ENCODE measurements at regions not wholly inside any gene's neighbourhood (a gene's known extent, or its start where the extent isn't known, plus 50 kb on each side); places are given as distances from the start of the nearest gene placed in this dataset.

DNA sequence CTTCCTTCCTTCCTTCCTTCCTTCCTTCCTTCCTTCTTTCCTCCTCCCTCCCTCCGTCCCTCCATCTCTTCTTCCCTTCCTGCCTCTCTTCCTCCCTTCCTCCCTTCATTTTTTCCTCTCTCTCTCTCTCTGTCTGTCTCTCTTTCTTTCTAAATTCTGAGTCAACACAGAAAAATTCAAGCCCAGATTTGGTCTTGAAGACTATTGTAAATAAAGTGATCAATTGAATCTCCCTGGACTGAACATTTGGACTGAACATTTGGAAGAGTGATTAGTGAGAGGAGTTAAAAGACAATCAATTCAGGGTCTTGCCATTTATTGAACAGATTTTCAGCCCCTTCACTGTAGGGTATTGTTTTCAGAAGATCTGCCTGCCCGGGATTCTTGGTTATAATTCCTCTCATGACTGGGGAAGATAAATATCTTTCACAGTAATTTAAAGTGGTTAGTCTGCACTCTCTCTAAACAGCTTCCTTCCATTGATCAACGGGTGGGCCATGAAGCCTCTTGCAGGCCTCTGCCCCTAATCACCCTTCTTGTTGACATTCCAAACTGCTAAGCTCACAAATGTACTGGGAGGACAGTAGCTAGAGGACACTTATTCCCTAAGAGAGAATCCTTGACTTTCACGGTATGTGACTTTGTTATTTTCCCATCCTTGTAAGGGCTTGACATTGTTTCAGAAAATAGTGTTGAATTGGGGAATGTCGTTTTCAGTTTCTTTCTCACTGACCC is 101.7 kb upstream of the BMP2 start:
- no peak overlapping the region for H3K27ac ChIP-seq (ENCODE audit: low read depth, low read length)
- no peak overlapping the region for H3K9ac ChIP-seq (ENCODE audit: low read length)
- H3K9me3 ChIP-seq (ENCODE audit: insufficient read depth, low read length): no peaks in the 10 kb centered on the region

GRCh38 chr20:6665161-6665560 is 102.3 kb upstream of the BMP2 start:
- no peaks in the 10 kb centered on the region for H4K20me1 ChIP-seq (ENCODE audit: low read depth, low read length)
- no peaks in the 10 kb centered on the region for H3K36me3 ChIP-seq (ENCODE audit: low read length)
- H3K9ac ChIP-seq (ENCODE audit: low read length): no peak overlapping the region
- H3F3A ChIP-seq (ENCODE audit: insufficient read depth): no peaks in the 10 kb centered on the region
- H3K9me3 ChIP-seq (ENCODE audit: insufficient read depth, low read length): no peaks in the 10 kb centered on the region
- no peak overlapping the region for H2AFZ ChIP-seq (ENCODE audit: low read depth, low read length, severe bottlenecking)
- no peak overlapping the region for H3K4me3 ChIP-seq (ENCODE audit: insufficient read depth, low read length, poor library complexity, severe bottlenecking)
- H3K79me2 ChIP-seq (ENCODE audit: insufficient read depth, low read length): no peaks in the 10 kb centered on the region
- no peaks in the 10 kb centered on the region for H3K9me2 ChIP-seq (replicated peaks; ENCODE audit: insufficient read depth, low read length)
- no peaks in the 10 kb centered on the region for H3K27me3 ChIP-seq (ENCODE audit: low read length)
- no peak overlapping the region for H3K27ac ChIP-seq (ENCODE audit: low read depth, low read length)
- TF ChIP-seq, protein P1, sequence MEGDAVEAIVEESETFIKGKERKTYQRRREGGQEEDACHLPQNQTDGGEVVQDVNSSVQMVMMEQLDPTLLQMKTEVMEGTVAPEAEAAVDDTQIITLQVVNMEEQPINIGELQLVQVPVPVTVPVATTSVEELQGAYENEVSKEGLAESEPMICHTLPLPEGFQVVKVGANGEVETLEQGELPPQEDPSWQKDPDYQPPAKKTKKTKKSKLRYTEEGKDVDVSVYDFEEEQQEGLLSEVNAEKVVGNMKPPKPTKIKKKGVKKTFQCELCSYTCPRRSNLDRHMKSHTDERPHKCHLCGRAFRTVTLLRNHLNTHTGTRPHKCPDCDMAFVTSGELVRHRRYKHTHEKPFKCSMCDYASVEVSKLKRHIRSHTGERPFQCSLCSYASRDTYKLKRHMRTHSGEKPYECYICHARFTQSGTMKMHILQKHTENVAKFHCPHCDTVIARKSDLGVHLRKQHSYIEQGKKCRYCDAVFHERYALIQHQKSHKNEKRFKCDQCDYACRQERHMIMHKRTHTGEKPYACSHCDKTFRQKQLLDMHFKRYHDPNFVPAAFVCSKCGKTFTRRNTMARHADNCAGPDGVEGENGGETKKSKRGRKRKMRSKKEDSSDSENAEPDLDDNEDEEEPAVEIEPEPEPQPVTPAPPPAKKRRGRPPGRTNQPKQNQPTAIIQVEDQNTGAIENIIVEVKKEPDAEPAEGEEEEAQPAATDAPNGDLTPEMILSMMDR (IDR thresholded peaks at IDR 0.05; ENCODE audit: insufficient read depth, low read length, poor library complexity, severe bottlenecking): no peak
- no peak for TF ChIP-seq EZH2phosphoT487 (conservative IDR thresholded peaks at IDR 0.05; ENCODE audit: low read length)
- no peak overlapping the region for H3K4me2 ChIP-seq (ENCODE audit: low read depth, low read length, poor library complexity, severe bottlenecking)

More for the DNA sequence above, 101.7 kb upstream of the BMP2 start:
- Histone ChIP-seq H3K36me3 (ENCODE audit: low read length) (no peaks in the 10 kb centered on the region), H4K20me1 (ENCODE audit: low read depth, low read length) (no peaks in the 10 kb centered on the region), H3K4me2 (ENCODE audit: low read depth, low read length, poor library complexity, severe bottlenecking) (no peak overlapping the region), H3K79me2 (ENCODE audit: insufficient read depth, low read length) (no peaks in the 10 kb centered on the region), H3K4me3 (ENCODE audit: insufficient read depth, low read length, poor library complexity, severe bottlenecking) (no peak overlapping the region), H2AFZ (ENCODE audit: low read depth, low read length, severe bottlenecking) (no peak overlapping the region), H3F3A (ENCODE audit: insufficient read depth) (no peaks in the 10 kb centered on the region), H3K27me3 (ENCODE audit: low read length) (no peaks in the 10 kb centered on the region), H3K9me2 (replicated peaks; ENCODE audit: insufficient read depth, low read length) (no peaks in the 10 kb centered on the region)
- TF ChIP-seq EZH2phosphoT487 (conservative IDR thresholded peaks at IDR 0.05; ENCODE audit: low read length): no peak
- TF ChIP-seq, protein P1 (IDR thresholded peaks at IDR 0.05; ENCODE audit: insufficient read depth, low read length, poor library complexity, severe bottlenecking): no peak

DNA sequence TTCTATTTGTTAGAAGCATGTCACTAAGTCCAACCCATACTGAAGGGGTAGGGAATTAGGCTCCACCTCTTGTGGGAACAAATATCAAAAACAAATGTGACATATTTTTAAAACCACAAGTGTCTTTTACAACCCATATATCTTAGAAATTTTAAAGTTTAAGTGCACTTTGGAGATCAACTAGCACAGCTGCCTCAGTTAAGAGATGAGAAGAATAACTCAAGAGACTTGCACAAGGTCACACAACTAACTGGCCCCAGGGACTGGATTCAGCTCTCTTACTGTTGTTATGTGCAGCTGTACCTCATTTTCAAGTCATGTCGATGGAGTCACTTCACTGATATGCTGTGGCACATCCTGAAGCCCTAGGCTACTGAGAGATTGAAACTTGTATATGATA is 102.9 kb upstream of the BMP2 start:
- H3K4me3 ChIP-seq (ENCODE audit: insufficient read depth, low read length, poor library complexity, severe bottlenecking): no peak overlapping the region
- no peaks in the 10 kb centered on the region for H4K20me1 ChIP-seq (ENCODE audit: low read depth, low read length)
- TF ChIP-seq, protein P1 (IDR thresholded peaks at IDR 0.05; ENCODE audit: insufficient read depth, low read length, poor library complexity, severe bottlenecking): no peak
- TF ChIP-seq EZH2phosphoT487 (conservative IDR thresholded peaks at IDR 0.05; ENCODE audit: low read length): no peak
- no peaks in the 10 kb centered on the region for H3K27me3 ChIP-seq (ENCODE audit: low read length)
- H3K9ac ChIP-seq (ENCODE audit: low read length): no peak overlapping the region
- no peaks in the 10 kb centered on the region for H3K79me2 ChIP-seq (ENCODE audit: insufficient read depth, low read length)
- H3K4me2 ChIP-seq (ENCODE audit: low read depth, low read length, poor library complexity, severe bottlenecking): no peak overlapping the region
- no peaks in the 10 kb centered on the region for H3F3A ChIP-seq (ENCODE audit: insufficient read depth)
- H3K9me3 ChIP-seq (ENCODE audit: insufficient read depth, low read length): no peaks in the 10 kb centered on the region
- H3K36me3 ChIP-seq (ENCODE audit: low read length): no peaks in the 10 kb centered on the region
- H3K27ac ChIP-seq (ENCODE audit: low read depth, low read length): no peak overlapping the region
- no peak overlapping the region for H2AFZ ChIP-seq (ENCODE audit: low read depth, low read length, severe bottlenecking)
- no peaks in the 10 kb centered on the region for H3K9me2 ChIP-seq (replicated peaks; ENCODE audit: insufficient read depth, low read length)

All from SU-DHL-6 (cell line).